HepG2 (cell line): ENCODE measurements at regions not wholly inside any gene's neighbourhood (a gene's known extent, or its start where the extent isn't known, plus 50 kb on each side); places are given as distances from the start of the nearest gene placed in this dataset.

Source experiments
- REXO4 ChIP-seq: sonication (generic); formaldehyde crosslinking; IDR thresholded peaks from 2 replicates; pipeline ENCODE4 v1.8.0; 2022; ENCODE audit warnings: missing genetic modification reagents, mild to moderate bottlenecking, borderline replicate concordance
- SIX1 ChIP-seq: sonication (generic); formaldehyde crosslinking; IDR thresholded peaks from 2 replicates; pipeline ENCODE4 v1.4.0; 2020; ENCODE audit warnings: missing genetic modification reagents, borderline replicate concordance
- TF ChIP-seq, protein P1 (sequence below): sonication (generic); formaldehyde crosslinking; IDR thresholded peaks from 2 replicates; pipeline ENCODE4 v1.5.0; 2020; ENCODE audit warnings: missing genetic modification reagents, mild to moderate bottlenecking, borderline replicate concordance

DNA sequence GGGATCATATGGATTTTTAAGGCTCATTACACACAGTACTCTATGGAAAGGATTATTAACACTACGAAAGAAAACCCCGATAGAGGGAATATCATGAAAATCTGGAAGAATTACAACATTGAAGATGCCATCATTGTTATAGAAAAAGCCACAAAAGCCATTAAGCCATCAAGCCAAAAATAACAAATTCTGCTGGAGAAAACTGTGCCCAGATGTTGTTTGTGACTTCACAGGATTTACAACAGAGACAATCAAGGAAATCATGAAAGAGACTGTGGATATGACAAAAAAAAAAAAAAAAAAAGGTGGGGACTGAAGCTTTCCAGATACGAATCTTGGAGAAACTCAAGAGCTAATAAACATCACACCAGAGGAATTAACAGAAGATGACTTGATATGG is 433.8 kb upstream of the CDH6 start:
- no peak for TF ChIP-seq SIX1
- TF ChIP-seq, protein P1, sequence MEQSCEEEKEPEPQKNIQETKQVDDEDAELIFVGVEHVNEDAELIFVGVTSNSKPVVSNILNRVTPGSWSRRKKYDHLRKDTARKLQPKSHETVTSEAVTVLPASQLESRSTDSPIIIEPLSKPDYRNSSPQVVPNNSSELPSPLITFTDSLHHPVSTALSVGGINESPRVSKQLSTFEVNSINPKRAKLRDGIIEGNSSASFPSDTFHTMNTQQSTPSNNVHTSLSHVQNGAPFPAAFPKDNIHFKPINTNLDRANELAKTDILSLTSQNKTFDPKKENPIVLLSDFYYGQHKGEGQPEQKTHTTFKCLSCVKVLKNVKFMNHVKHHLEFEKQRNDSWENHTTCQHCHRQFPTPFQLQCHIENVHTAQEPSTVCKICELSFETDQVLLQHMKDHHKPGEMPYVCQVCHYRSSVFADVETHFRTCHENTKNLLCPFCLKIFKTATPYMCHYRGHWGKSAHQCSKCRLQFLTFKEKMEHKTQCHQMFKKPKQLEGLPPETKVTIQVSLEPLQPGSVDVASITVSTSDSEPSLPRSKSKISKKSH, result no peak
- no peak for TF ChIP-seq REXO4 (CRISPR knock-in tag)
